ENCODE measurements at regions not wholly inside any gene's neighbourhood (a gene's known extent, or its start where the extent isn't known, plus 50 kb on each side); places are given as distances from the start of the nearest gene placed in this dataset.
"Not testable (repeated sequence)": the region's sequence is repeated elsewhere in the genome, so short reads cannot be mapped to it uniquely, and the experiment has no call there.

DNA sequence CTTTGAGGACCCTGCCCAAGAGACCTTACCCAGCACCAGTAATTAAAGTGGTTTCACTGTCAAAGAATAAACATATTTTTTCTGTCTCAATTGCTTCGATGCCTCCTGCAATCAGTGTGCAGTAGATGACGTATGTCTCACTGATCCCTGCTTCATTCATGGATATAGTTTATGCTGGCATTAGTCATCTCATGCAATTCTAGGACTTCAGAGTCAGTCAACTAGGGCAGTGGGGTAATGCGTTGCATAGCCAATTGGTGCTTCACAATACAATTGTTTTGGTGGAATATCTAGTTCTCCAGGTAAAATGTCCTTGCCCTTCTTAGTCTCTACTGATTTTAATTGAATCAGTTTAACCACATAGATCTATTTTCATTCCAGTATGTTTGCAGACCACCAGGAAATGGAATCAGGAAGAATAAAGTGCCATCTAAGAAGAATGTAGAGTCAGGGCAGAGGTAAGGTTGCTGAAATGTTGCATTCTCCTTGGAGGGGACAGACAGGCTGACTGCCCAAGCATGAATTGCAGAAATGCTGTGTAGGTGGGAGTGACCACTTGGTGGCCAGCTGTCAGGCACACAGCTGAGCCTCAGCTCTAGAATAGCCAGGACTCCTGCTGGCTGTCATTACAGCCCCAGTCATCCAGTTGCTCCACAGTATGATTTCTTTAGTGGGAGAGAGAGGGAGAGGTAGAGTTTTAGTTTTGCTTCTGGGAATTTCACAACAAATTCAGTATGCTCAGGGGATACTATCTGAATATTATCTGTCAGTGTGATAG is 73.5 kb upstream of the MEGF10 start:
- WGBS, 2 donors, result 89 to 95% methylated on average over 3 of the region's 3 CpGs
- no peak for DNase-seq (ENCODE audit: low spot score in 2 of 2)
- no peak overlapping the region for H3K4me3 ChIP-seq (ENCODE audit: low read depth, poor library complexity, severe bottlenecking)
- intact Hi-C loops (cut with DNase I; ENCODE audit: low total_unique reads), result no loop called here
- TF ChIP-seq POLR2A (IDR thresholded peaks at IDR 0.05), result no peak
- TF ChIP-seq, protein P1, sequence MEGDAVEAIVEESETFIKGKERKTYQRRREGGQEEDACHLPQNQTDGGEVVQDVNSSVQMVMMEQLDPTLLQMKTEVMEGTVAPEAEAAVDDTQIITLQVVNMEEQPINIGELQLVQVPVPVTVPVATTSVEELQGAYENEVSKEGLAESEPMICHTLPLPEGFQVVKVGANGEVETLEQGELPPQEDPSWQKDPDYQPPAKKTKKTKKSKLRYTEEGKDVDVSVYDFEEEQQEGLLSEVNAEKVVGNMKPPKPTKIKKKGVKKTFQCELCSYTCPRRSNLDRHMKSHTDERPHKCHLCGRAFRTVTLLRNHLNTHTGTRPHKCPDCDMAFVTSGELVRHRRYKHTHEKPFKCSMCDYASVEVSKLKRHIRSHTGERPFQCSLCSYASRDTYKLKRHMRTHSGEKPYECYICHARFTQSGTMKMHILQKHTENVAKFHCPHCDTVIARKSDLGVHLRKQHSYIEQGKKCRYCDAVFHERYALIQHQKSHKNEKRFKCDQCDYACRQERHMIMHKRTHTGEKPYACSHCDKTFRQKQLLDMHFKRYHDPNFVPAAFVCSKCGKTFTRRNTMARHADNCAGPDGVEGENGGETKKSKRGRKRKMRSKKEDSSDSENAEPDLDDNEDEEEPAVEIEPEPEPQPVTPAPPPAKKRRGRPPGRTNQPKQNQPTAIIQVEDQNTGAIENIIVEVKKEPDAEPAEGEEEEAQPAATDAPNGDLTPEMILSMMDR (IDR thresholded peaks at IDR 0.05), result no peak

- intact Hi-C loops (cut with DNase I; ENCODE audit: low total_unique reads); DNase-seq (ENCODE audit: low spot score in 2 of 2); H3K4me3 ChIP-seq (ENCODE audit: low read depth, poor library complexity, severe bottlenecking): not testable (repeated sequence)
- WGBS, 2 donors, result 68 to 78% methylated on average over 1 of the region's 1 CpG
Measured at GRCh38 chr5:127221936-127222335, 68.7 kb upstream of the MEGF10 start.

DNA sequence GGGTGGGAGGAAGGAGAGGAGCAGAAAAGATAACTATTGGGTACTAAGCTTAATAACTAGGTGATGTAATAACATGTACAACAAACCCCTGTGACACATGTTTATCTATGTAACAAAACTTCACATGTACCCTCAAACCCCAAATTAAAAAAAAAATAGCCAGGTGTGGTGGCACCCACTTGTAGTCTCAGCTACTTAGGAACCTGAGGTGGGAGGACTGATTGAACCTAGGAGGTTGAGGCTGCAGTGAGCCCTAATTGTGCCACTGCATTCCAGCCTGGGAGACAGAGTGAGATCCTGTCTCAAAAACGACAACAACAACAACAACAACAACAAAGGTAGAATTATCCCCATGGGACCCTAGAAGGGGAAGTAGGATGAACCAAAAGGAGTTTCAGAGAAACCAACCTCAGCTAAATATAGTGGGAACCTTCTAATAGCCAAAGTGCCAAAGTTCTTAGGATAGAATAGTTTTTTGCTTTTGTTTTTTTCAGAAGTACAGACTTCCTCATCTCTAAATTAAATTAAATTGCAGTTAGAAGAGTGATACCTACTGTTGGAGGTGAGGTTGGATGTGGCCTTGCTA is 67.9 kb upstream of the MEGF10 start:
- 60 to 71% methylated on average over 1 of the region's 1 CpG for WGBS, 2 donors
- intact Hi-C loops (cut with DNase I; ENCODE audit: low total_unique reads); DNase-seq (ENCODE audit: low spot score in 2 of 2); H3K4me3 ChIP-seq (ENCODE audit: low read depth, poor library complexity, severe bottlenecking): not testable (repeated sequence)

- DNase-seq (ENCODE audit: low spot score in 2 of 2), result no peak
- H3K4me3 ChIP-seq (ENCODE audit: low read depth, poor library complexity, severe bottlenecking), result no peak overlapping the region
- intact Hi-C loops (cut with DNase I; ENCODE audit: low total_unique reads), result no loop called here
- 55 to 58% methylated on average over 6 of the region's 6 CpGs for WGBS, 2 donors
- no peak for TF ChIP-seq POLR2A (IDR thresholded peaks at IDR 0.05)
- TF ChIP-seq, protein P1 (IDR thresholded peaks at IDR 0.05), result no peak
Measured at GRCh38 chr5:127223256-127223974, 67.2 kb upstream of the MEGF10 start.

GRCh38 chr5:127227881-127228280 is 62.7 kb upstream of the MEGF10 start:
- 86 to 88% methylated on average over 4 of the region's 4 CpGs for WGBS, 2 donors
- intact Hi-C loops (cut with DNase I; ENCODE audit: low total_unique reads), result no loop called here

GRCh38 chr5:127228540-127229184 is 61.9 kb upstream of the MEGF10 start:
- H3K4me3 ChIP-seq (ENCODE audit: low read depth, poor library complexity, severe bottlenecking), result no peak overlapping the region
- 64 to 69% methylated on average over 18 of the region's 18 CpGs for WGBS, 2 donors
- no peak for DNase-seq (ENCODE audit: low spot score in 2 of 2)
- TF ChIP-seq POLR2A (IDR thresholded peaks at IDR 0.05), result no peak
- TF ChIP-seq, protein P1 (IDR thresholded peaks at IDR 0.05), result no peak
- intact Hi-C loops (cut with DNase I; ENCODE audit: low total_unique reads), result no loop called here

More at GRCh38 chr5:127227881-127228280, 62.7 kb upstream of the MEGF10 start:
- DNase-seq (ENCODE audit: low spot score in 2 of 2), result no peak
- H3K4me3 ChIP-seq (ENCODE audit: low read depth, poor library complexity, severe bottlenecking), result no peak overlapping the region
- TF ChIP-seq, protein P1 (IDR thresholded peaks at IDR 0.05), result no peak
- TF ChIP-seq POLR2A (IDR thresholded peaks at IDR 0.05), result no peak
